GM08714 (cell line): ENCODE measurements at regions not wholly inside any gene's neighbourhood (a gene's known extent, or its start where the extent isn't known, plus 50 kb on each side); places are given as distances from the start of the nearest gene placed in this dataset.

Experiments
- H3K4me3 ChIP-seq: fragments of 200-500 bp; sonication (Bioruptor generic); 2 replicates; pipeline ENCODE4 v1.5.1; 2014; ENCODE audit warnings: mild to moderate bottlenecking, low read length, inconsistent platforms
- ZNF274 ChIP-seq: IDR thresholded peaks from 2 replicates; pipeline ENCODE4 v1.6.1; 2012; ENCODE audit warnings: mild to moderate bottlenecking, low read depth, low read length

GRCh38 chr14:99100497-99101270, 171.3 kb downstream of the BCL11B start:
- H3K4me3 ChIP-seq = no peak overlapping the region
- TF ChIP-seq ZNF274 = no peak

- no peak overlapping the region for H3K4me3 ChIP-seq
- TF ChIP-seq ZNF274 = no peak
Observed at GRCh38 chr14:99101855-99102461, 170.0 kb downstream of the BCL11B start.

GRCh38 chr14:99116741-99117295, 155.2 kb downstream of the BCL11B start:
- H3K4me3 ChIP-seq = no peak overlapping the region
- TF ChIP-seq ZNF274 = no peak

GRCh38 chr14:99117671-99118045, 154.3 kb downstream of the BCL11B start:
- no peak overlapping the region for H3K4me3 ChIP-seq
- no peak for TF ChIP-seq ZNF274

GRCh38 chr14:99118046-99118721, 153.8 kb downstream of the BCL11B start:
- no peak for TF ChIP-seq ZNF274
- no peak overlapping the region for H3K4me3 ChIP-seq

GRCh38 chr14:99118946-99119345, 153.1 kb downstream of the BCL11B start:
- H3K4me3 ChIP-seq = no peak overlapping the region
- no peak for TF ChIP-seq ZNF274
